ENCODE measurements at regions not wholly inside any gene's neighbourhood (a gene's known extent, or its start where the extent isn't known, plus 50 kb on each side); places are given as distances from the start of the nearest gene placed in this dataset.

GRCh38 chr12:115203701-115204100 lies 519.7 kb upstream of the TBX3 start:
- Histone ChIP-seq H2BK5ac (ENCODE audit: low read depth, low read length) (no peak overlapping the region), H3K79me1 (ENCODE audit: low read depth, low read length) (no peaks in the 10 kb centered on the region), H3K4me3 (ENCODE audit: extremely low read depth in 1 of 4, insufficient read depth in 2 of 4, low read depth in 3 of 4, low read length in 4 of 4) (no peak overlapping the region), H3K14ac (ENCODE audit: insufficient read length) (no peak overlapping the region), H3K27me3 (replicated peaks in 1 of 4; ENCODE audit: control insufficient read depth in 3 of 4, extremely low read depth in 1 of 4, insufficient read depth in 3 of 4, low read length in 3 of 4) (no peaks in the 10 kb centered on the region; a peak in 1 of 7 replicates), H2BK120ac (replicated peaks; ENCODE audit: low read depth, low read length) (no peak overlapping the region), H3K4ac (replicated peaks; ENCODE audit: insufficient read length, low read depth, low read length) (no peak overlapping the region), H4K91ac (replicated peaks; ENCODE audit: insufficient read length, low read length) (no peak overlapping the region), H3K9me3 (ENCODE audit: insufficient read depth in 2 of 2, low read depth in 1 of 2, low read length in 1 of 2) (no peaks in the 10 kb centered on the region), H2AK5ac (ENCODE audit: low read depth, low read length) (no peak overlapping the region), H3K23ac (ENCODE audit: insufficient read length) (no peak overlapping the region), H3K9ac (replicated peaks in 1 of 4; ENCODE audit: extremely low read depth in 1 of 4, low read depth in 3 of 4, low read length in 3 of 4) (no peak overlapping the region), H3K56ac (replicated peaks; ENCODE audit: insufficient read length, low read depth, low read length) (no peak overlapping the region), H4K20me1 (replicated peaks in 1 of 2; ENCODE audit: control insufficient read depth in 1 of 2, insufficient read depth in 2 of 2, low read length in 2 of 2) (no peaks in the 10 kb centered on the region), H4K8ac (ENCODE audit: extremely low read depth, insufficient read depth, low read length) (no peak overlapping the region), H2BK15ac (ENCODE audit: low read length) (no peak overlapping the region), H4K5ac (ENCODE audit: insufficient read length, low read depth, low read length) (no peak overlapping the region), H3K27ac (ENCODE audit: low read depth, low read length) (no peak overlapping the region), H2BK12ac (ENCODE audit: low read depth, low read length) (no peak overlapping the region), H3K4me2 (ENCODE audit: insufficient read depth in 1 of 2, low read depth in 2 of 2, low read length in 2 of 2) (no peak overlapping the region), H2BK20ac (ENCODE audit: low read length) (no peak overlapping the region), H3K79me2 (ENCODE audit: control insufficient read depth in 1 of 2, insufficient read depth in 2 of 2, low read length in 2 of 2) (no peaks in the 10 kb centered on the region), H3K18ac (ENCODE audit: extremely low read depth, low read length) (no peak overlapping the region), H3K23me2 (ENCODE audit: low read depth, low read length) (no peaks in the 10 kb centered on the region), H3K4me1 (replicated peaks in 1 of 4; ENCODE audit: control insufficient read depth in 3 of 4, insufficient read depth in 4 of 4, low read length in 3 of 4) (peaks cover 2 to 12% (median 4%) of the 10 kb centered on the region in 4 experiments; a peak in 4 of 7 replicates), H2AFZ (ENCODE audit: low read length) (no peak overlapping the region), H3K36me3 (ENCODE audit: control insufficient read depth in 2 of 4, insufficient read depth in 4 of 4, low read length in 3 of 4) (no peaks in the 10 kb centered on the region)
- DNase-seq (ENCODE audit: low read depth in 1 of 2, low spot score in 2 of 2) (no peak), FAIRE-seq (no peak)
- 98% methylated on average over 2 of the region's 2 CpGs; no CpG with 5 or more reads in 1 of the 2 experiments for WGBS, 2 experiments (ENCODE audit: extremely low coverage in 1 of 2, insufficient coverage in 1 of 2, insufficient read length in 1 of 2, insufficient replicate concordance in 2 of 2, low coverage in 1 of 2, low lambda C conversion rate in 2 of 2, missing lambda C conversion rate in 1 of 2)
- ChIA-PET CTCF (ENCODE audit: partially characterized antibody) (no interaction called here), POLR2A (ENCODE audit: partially characterized antibody) (no interaction called here)
- TF ChIP-seq POU5F1 (IDR thresholded peaks at IDR 0.05; ENCODE audit: low read depth, low read length) (no peak), ASH2L (IDR thresholded peaks at IDR 0.05; ENCODE audit: low read length) (no peak), HDAC6 (IDR thresholded peaks at IDR 0.05; ENCODE audit: low read depth, low read length) (no peak), HDAC2 (IDR thresholded peaks at IDR 0.05; ENCODE audit: borderline replicate concordance in 1 of 2, low read depth in 2 of 2, low read length in 2 of 2) (no peak), RXRA (IDR thresholded peaks at IDR 0.05; ENCODE audit: insufficient read depth, low read depth, low read length) (no peak), SP1 (IDR thresholded peaks at IDR 0.05; ENCODE audit: low read depth, low read length) (no peak), SP4 (IDR thresholded peaks at IDR 0.05; ENCODE audit: low read length) (no peak), MAX (IDR thresholded peaks at IDR 0.05) (no peak), CBX5 (IDR thresholded peaks at IDR 0.05; ENCODE audit: low read depth, low read length) (no peak), NANOG (IDR thresholded peaks at IDR 0.05; ENCODE audit: insufficient read depth, low read depth, low read length, poor library complexity, severe bottlenecking) (no peak), CTBP2 (IDR thresholded peaks at IDR 0.05; ENCODE audit: borderline replicate concordance, insufficient read depth, insufficient read length, low read length) (no peak)

Data from H1 (cell line).